Ishikawa (cell line): ENCODE measurements at regions not wholly inside any gene's neighbourhood (a gene's known extent, or its start where the extent isn't known, plus 50 kb on each side); places are given as distances from the start of the nearest gene placed in this dataset.

ENCODE experiments used
- CEBPB ChIP-seq: IDR thresholded peaks from 2 replicates; pipeline ENCODE4 v1.6.1; 2012
- CREB1 ChIP-seq: IDR thresholded peaks from 2 replicates; pipeline ENCODE4 v1.6.1; 2012; ENCODE audit warnings: low read depth
- EGR1 ChIP-seq: IDR thresholded peaks from 2 replicates; pipeline ENCODE4 v1.6.1; 2012
- EP300 ChIP-seq: IDR thresholded peaks from 2 replicates; pipeline ENCODE4 v1.6.1; 2012; ENCODE audit warnings: borderline replicate concordance
- FOXM1 ChIP-seq: IDR thresholded peaks from 2 replicates; pipeline ENCODE4 v1.6.1; 2012; ENCODE audit warnings: low read depth, borderline replicate concordance
- NFIC ChIP-seq: IDR thresholded peaks from 2 replicates; pipeline ENCODE4 v1.6.1; 2012
- RAD21 ChIP-seq: IDR thresholded peaks from 2 replicates; pipeline ENCODE4 v1.6.1; 2012; ENCODE audit warnings: low read depth
- REST ChIP-seq: IDR thresholded peaks from 2 replicates; pipeline ENCODE4 v1.6.1; 2012; ENCODE audit warnings: low read depth, mild to moderate bottlenecking
- TF ChIP-seq, protein P1 (sequence below): IDR thresholded peaks from 2 replicates; pipeline ENCODE4 v1.6.1; 2012

DNA sequence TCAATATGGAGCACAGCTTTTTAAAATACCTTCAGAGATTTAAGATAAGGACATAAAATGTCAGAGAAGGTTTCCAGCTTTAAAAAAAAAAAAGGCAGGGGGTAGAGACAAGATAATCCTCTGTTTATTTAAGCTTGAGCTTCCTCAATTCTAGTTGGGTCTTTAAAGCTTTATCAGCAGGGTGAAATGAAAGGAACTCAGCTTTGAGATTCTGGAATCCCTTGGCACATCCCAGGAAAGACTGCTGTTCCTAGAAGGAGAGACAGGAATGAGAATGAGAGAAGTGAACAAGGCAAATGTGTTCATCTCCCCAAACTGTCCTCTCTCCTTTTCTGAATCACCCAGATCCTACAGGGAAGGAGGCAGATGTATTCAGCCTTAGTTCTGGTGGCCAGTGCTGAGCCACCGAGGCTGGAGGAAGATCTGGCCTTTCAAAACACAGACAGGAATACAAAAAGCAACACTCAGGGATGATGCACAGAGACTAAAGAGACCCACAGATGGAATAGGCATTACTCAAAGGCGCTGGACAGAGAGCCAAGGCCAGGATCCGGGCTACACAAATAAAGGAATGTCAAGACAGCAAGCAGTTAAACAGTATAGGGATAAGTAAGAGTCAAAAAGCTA, 385.8 kb upstream of the DUSP10 start:
- TF ChIP-seq RAD21 (no peak), FOXM1 (no peak), EGR1 (no peak), EP300 (no peak), NFIC (no peak), REST (no peak), CEBPB (no peak), CREB1 (no peak)
- TF ChIP-seq, protein P1, sequence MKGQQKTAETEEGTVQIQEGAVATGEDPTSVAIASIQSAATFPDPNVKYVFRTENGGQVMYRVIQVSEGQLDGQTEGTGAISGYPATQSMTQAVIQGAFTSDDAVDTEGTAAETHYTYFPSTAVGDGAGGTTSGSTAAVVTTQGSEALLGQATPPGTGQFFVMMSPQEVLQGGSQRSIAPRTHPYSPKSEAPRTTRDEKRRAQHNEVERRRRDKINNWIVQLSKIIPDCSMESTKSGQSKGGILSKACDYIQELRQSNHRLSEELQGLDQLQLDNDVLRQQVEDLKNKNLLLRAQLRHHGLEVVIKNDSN, result no peak
